ENCODE measurements at regions not wholly inside any gene's neighbourhood (a gene's known extent, or its start where the extent isn't known, plus 50 kb on each side); places are given as distances from the start of the nearest gene placed in this dataset.

- Histone ChIP-seq H3K9ac (ENCODE audit: control insufficient read depth, insufficient read depth, low read length) (no peak overlapping the region), H3K4me3 (no peak overlapping the region), H2AFZ (ENCODE audit: control insufficient read depth, low read depth, low read length) (no peak overlapping the region), H3K79me2 (ENCODE audit: control insufficient read depth, insufficient read depth, low read length) (no peaks in the 10 kb centered on the region), H3K4me1 (ENCODE audit: control insufficient read depth, insufficient read depth, low read length) (no peaks in the 10 kb centered on the region), H3K4me2 (ENCODE audit: control insufficient read depth, insufficient read depth) (no peak overlapping the region), H3K27me3 (replicated peaks in 1 of 2; ENCODE audit: control insufficient read depth in 2 of 2, insufficient read depth in 2 of 2, low read length in 1 of 2) (no peaks in the 10 kb centered on the region), H3K9me3 (replicated peaks; ENCODE audit: control insufficient read depth, insufficient read depth, low read length) (no peaks in the 10 kb centered on the region), H3K27ac (ENCODE audit: control insufficient read depth, insufficient read depth) (no peak overlapping the region), H4K20me1 (ENCODE audit: control insufficient read depth, insufficient read depth) (no peaks in the 10 kb centered on the region), H3K36me3 (ENCODE audit: control insufficient read depth in 2 of 2, insufficient read depth in 2 of 2, low read length in 1 of 2) (no peaks in the 10 kb centered on the region)
- ChIA-PET POLR2A (no interaction called here), CTCF (no interaction called here), RAD21 (ENCODE audit: unreplicated experiment) (no interaction called here), SMC1A (ENCODE audit: uncharacterized antibody, unreplicated experiment) (no interaction called here)
- TF ChIP-seq ZNF622 (IDR thresholded peaks at IDR 0.05): no peak
- no peak for TF ChIP-seq E2F4 (IDR thresholded peaks at IDR 0.05; ENCODE audit: low read depth, low read length)
- no TSS peak for BruUV-seq (replicated peaks)
- DNase-seq (ENCODE audit: low read depth, low spot score): no peak
- WGBS (ENCODE audit: insufficient coverage, insufficient replicate concordance, low lambda C conversion rate, missing lambda C conversion rate): 0% methylated on average over 3 of the region's 3 CpGs
- ATAC-seq: no peak
- intact Hi-C loops (cut with micrococcal nuclease; ENCODE audit: unreplicated experiment) (no loop called here), in situ Hi-C loops (cut with MboI) (no loop called here)
- no peak for FAIRE-seq
Measured at GRCh38 chr7:79612903-79613302, 159.4 kb upstream of the MAGI2 start.

- in situ Hi-C loops (cut with MboI): no loop called here
- intact Hi-C loops (cut with micrococcal nuclease; ENCODE audit: unreplicated experiment): no loop called here
- TF ChIP-seq FOXK2 (IDR thresholded peaks at IDR 0.05) (no peak), E4F1 (IDR thresholded peaks at IDR 0.05; ENCODE audit: borderline replicate concordance, partially characterized antibody) (no peak), TBL1XR1 (IDR thresholded peaks at IDR 0.05; ENCODE audit: low read depth, low read length) (no peak), CBX3 (IDR thresholded peaks at IDR 0.05; ENCODE audit: borderline replicate concordance, low read depth) (no peak), NR2C2 (IDR thresholded peaks at IDR 0.05; ENCODE audit: borderline replicate concordance, control insufficient read depth, insufficient read length, low read depth) (no peak), SMAD5 (IDR thresholded peaks at IDR 0.05; ENCODE audit: low read depth) (no peak), IRF3 (IDR thresholded peaks at IDR 0.05) (no peak), RELA (IDR thresholded peaks at IDR 0.05; ENCODE audit: borderline replicate concordance, partially characterized antibody) (no peak), ATF2 (IDR thresholded peaks at IDR 0.05; ENCODE audit: low read length) (no peak), PKNOX1 (IDR thresholded peaks at IDR 0.05) (no peak)
Measured at GRCh38 chr7:79612022-79612421, 158.6 kb upstream of the MAGI2 start.

More at GRCh38 chr7:79612022-79612421, 158.6 kb upstream of the MAGI2 start:
- Histone ChIP-seq H2AFZ (ENCODE audit: control insufficient read depth, low read depth, low read length) (no peak overlapping the region), H3K27me3 (replicated peaks in 1 of 2; ENCODE audit: control insufficient read depth in 2 of 2, insufficient read depth in 2 of 2, low read length in 1 of 2) (no peaks in the 10 kb centered on the region), H4K20me1 (ENCODE audit: control insufficient read depth, insufficient read depth) (no peaks in the 10 kb centered on the region), H3K4me3 (no peak overlapping the region), H3K9ac (ENCODE audit: control insufficient read depth, insufficient read depth, low read length) (no peak overlapping the region), H3K4me1 (ENCODE audit: control insufficient read depth, insufficient read depth, low read length) (no peaks in the 10 kb centered on the region), H3K36me3 (ENCODE audit: control insufficient read depth in 2 of 2, insufficient read depth in 2 of 2, low read length in 1 of 2) (no peaks in the 10 kb centered on the region), H3K27ac (ENCODE audit: control insufficient read depth, insufficient read depth) (no peak overlapping the region), H3K9me3 (replicated peaks; ENCODE audit: control insufficient read depth, insufficient read depth, low read length) (no peaks in the 10 kb centered on the region), H3K4me2 (ENCODE audit: control insufficient read depth, insufficient read depth) (no peak overlapping the region), H3K79me2 (ENCODE audit: control insufficient read depth, insufficient read depth, low read length) (no peaks in the 10 kb centered on the region)
- DNase-seq (ENCODE audit: low read depth, low spot score) (no peak), ATAC-seq (no peak), FAIRE-seq (no peak)
- no TSS peak for BruUV-seq (replicated peaks)
- CTCF ChIA-PET: no interaction called here
- RAD21 ChIA-PET (ENCODE audit: unreplicated experiment): no interaction called here
- SMC1A ChIA-PET (ENCODE audit: uncharacterized antibody, unreplicated experiment): no interaction called here
- 67% methylated on average over 2 of the region's 2 CpGs for WGBS (ENCODE audit: insufficient coverage, insufficient replicate concordance, low lambda C conversion rate, missing lambda C conversion rate)
- POLR2A ChIA-PET: no interaction called here
